GM21786 (cell line): ENCODE measurements at regions not wholly inside any gene's neighbourhood (a gene's known extent, or its start where the extent isn't known, plus 50 kb on each side); places are given as distances from the start of the nearest gene placed in this dataset.
A peak's percentile ranks its signal among the peaks of the same experiment; 100 is the strongest.
"Not testable (repeated sequence)": the region's sequence is repeated elsewhere in the genome, so short reads cannot be mapped to it uniquely, and the experiment has no call there.

ENCODE experiments used
- ATAC-seq: cut with Tn5 transposase; IDR thresholded peaks from one replicate; pipeline ENCODE4 v1.9.1; 2021; ENCODE audit not compliant: unreplicated experiment

GRCh38 chr3:145709779-145710178 lies 451.2 kb downstream of the PLOD2 start:
- ATAC-seq, result not testable (repeated sequence)

DNA sequence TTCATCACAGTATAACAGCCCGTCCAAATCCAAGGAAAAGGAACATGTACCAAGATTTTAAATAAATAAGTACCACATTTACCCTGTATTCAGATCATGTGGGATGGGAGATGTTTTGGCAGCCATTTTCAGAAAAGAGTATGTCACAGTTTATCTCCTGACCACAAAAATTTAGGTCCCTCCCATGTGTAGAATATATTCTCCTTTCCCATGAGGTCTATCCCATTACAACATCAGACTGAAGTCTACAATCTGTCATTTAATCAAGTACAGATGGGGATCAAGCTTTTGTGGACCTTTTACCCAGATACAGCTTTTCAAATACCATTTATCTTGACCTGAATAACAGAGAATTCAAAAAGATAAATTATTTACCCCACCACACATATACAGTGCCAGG lies 444.5 kb downstream of the PLOD2 start:
- no peak for ATAC-seq

- ATAC-seq, result no peak
Measured at GRCh38 chr3:145719114-145719513, 441.9 kb downstream of the PLOD2 start.

DNA sequence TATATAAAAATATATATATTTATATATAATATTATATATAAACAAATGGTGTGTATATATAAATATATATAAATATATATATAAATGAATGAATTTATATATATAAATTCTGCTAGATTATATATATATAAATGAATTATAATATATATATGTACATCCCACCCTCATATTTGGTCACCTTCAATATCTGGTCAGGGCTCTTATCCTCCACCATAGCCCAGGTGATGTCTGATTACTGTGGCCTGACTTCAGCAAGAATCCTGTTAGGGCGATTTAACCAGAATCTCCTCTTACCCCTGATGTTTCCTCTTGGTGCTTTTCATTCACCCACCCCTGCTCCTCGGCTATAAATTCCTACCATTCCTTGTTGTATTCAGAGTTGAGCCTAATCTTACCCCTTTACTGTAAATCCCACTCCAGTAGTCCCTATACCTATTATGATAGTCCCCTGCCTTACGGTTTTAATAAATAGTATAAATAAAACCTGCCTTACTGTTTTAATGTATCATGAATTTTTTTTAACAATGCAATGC lies 439.6 kb downstream of the PLOD2 start:
- no peak for ATAC-seq

DNA sequence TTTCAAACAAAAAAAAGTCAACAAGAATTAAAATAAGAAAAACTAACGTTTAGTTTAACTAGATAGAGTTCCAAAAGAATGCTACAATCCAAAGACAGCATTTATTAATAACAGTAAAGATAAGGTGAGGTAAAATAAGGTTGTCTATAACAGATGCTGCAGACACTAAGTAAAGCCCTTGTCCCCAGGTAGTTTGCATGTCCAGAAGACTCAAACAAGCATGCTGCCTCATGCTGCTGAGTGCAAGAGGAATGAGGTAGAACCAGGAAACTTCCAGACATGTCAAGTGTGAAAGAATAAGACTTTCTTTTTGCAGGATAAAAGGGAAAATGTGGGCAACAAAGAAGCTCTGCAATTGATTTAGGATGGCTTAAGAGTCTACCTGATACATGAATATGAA lies 439.2 kb downstream of the PLOD2 start:
- ATAC-seq, result no peak

- no peak for ATAC-seq
Measured at GRCh38 chr3:145727476-145727875, 433.5 kb downstream of the PLOD2 start.

GRCh38 chr3:145735631-145736030 lies 425.4 kb downstream of the PLOD2 start:
- no peak for ATAC-seq

- ATAC-seq, result no peak
Measured at GRCh38 chr3:145737952-145738351, 423.0 kb downstream of the PLOD2 start.

GRCh38 chr3:145739926-145740325 lies 421.1 kb downstream of the PLOD2 start:
- no peak for ATAC-seq

GRCh38 chr3:145750657-145751056 lies 410.3 kb downstream of the PLOD2 start:
- no peak for ATAC-seq

- ATAC-seq, result no peak
Measured at GRCh38 chr3:145752576-145752975, 408.4 kb downstream of the PLOD2 start.

- no peak for ATAC-seq
Measured at GRCh38 chr3:145754605-145755289, 406.2 kb downstream of the PLOD2 start.

DNA sequence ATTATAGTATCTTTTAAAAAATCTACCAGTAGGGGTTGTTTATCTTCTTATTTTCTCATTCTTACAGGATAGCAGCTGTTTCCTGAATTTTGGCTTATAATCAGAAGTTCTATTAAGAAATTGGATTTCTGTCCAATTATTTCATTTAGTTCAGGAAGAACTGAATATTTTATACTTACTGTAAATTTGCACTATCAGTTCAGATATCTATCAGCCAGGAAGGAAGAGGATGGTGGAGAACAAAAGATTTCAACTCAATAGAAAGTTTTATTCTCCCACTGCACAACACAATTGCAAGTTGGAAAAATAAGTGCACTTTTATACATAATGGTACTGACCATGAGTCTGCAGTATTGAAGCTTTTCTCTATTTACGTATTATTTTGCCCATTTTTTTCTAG lies 400.9 kb downstream of the PLOD2 start:
- ATAC-seq, result no peak

GRCh38 chr3:145767909-145768308 lies 393.1 kb downstream of the PLOD2 start:
- ATAC-seq, result no peak

GRCh38 chr3:145776782-145777408 lies 384.1 kb downstream of the PLOD2 start:
- ATAC-seq, result peak; percentile 80

- no peak for ATAC-seq
Measured at GRCh38 chr3:145780301-145780700, 380.7 kb downstream of the PLOD2 start.

GRCh38 chr3:145785668-145786067 lies 375.3 kb downstream of the PLOD2 start:
- no peak for ATAC-seq

DNA sequence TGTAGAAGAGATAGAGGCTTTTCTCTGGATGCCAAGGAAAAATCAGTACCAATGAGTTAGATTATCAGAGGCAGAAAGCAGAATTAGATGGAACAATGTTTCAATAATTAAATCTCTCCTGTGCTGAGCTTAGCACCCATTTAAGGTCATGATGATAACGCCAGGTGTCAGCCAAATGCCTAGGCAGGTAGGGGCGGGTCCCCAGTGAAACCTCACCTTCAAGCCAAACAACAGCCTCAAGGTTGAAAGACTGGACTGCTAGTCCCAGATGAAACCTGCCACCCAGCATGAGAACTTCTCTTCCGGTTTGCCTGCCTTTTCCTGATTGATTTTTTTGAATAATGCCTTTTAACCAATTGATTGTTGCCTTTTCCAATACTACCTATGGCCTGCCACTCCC lies 363.0 kb downstream of the PLOD2 start:
- ATAC-seq, result no peak

DNA sequence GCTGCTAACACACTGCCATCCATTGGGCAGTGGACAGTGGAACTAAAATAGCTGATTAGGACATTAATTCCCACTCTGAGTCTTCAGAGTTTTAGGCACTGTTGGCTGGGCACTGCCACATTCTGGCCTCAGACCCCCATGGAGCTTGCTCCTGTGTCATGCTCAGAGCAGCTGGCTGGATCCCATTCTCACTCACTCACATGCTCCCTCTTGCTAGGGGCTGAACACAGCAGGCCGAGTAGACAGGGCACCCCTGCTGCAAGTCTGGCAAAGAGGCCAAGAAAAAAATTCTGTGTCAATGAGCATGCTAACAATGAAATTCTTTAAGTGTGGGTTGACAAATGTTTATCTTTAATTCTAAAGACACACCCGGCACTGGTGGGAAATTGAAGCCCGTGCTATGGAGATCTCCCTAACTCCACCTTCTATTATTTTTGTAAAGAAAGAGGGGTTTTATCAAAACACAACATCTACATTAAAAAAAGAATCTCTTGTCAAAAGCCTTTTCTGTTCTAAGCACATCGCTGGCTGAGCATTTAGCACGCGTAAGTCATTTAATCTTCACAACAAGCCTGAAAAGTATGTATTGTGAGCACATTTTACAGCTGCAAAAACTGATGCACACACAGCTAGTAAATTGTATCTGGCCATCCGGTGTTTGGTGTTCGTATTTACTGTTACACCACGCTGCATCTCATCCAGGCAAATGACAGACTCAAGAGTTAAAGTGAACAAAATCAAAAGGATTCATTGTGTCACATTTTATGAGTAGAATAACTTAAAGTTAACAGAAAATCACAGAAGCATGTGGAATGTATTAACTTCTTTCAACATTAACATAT lies 362.1 kb downstream of the PLOD2 start:
- ATAC-seq, result no peak

- no peak for ATAC-seq
Measured at GRCh38 chr3:145801696-145802095, 359.3 kb downstream of the PLOD2 start.

DNA sequence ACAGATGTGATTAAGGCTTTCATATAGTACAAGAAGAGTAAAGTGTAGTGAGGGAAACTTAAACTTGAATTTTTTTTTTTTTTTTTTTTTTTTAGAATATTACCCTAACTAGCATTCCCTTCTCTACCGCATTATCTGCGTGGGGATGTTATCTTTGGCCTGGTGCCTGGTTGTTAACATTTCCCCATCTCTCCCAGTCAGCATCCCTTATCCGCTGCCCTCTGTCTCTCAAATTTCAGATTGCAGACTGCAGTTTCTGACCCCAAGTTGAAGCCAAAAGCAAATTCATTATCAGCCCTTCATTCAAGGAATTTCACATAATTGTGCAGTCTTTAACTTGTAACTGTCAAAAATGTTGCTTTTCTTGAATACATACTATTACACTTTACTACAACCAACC lies 353.0 kb downstream of the PLOD2 start:
- ATAC-seq, result no peak

DNA sequence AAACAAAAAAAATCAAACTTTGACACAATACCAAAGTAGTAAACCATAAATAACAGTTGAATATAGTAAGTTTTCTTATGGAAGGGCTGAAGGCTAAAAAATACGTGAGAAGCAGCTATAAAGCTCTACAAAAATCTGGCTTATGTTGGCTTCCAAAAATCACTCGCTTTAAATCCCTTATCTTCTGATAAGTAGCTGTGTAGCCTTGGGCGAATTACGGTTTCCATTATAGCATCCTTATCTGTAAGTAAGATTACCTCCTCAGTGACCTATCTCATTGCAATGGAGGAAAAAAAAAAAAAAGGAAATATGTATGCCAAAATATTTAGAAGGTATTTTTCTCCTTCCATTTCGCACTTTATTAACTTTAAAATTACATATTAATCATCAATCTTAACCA lies 348.6 kb downstream of the PLOD2 start:
- no peak for ATAC-seq
